Middle frontal gyrus (tissue), 1 donor: ENCODE measurements at regions not wholly inside any gene's neighbourhood (a gene's known extent, or its start where the extent isn't known, plus 50 kb on each side); places are given as distances from the start of the nearest gene placed in this dataset.
A peak's percentile ranks its signal among the peaks of the same experiment; 100 is the strongest.
"Not testable (repeated sequence)": the region's sequence is repeated elsewhere in the genome, so short reads cannot be mapped to it uniquely, and the experiment has no call there.

Source experiments
- DNase-seq: peaks from one replicate; pipeline ENCODE4 v3.0.0-alpha.2; 2015; ENCODE audit warnings: low spot score; ENCODE audit errors: extremely low spot score

- not testable (repeated sequence) for DNase-seq
Observed at GRCh38 chr2:144760939-144761338, 241.0 kb upstream of the ZEB2 start.

GRCh38 chr2:144759746-144760145 lies 239.8 kb upstream of the ZEB2 start:
- no peak for DNase-seq

GRCh38 chr2:144758196-144758595 lies 238.3 kb upstream of the ZEB2 start:
- not testable (repeated sequence) for DNase-seq

- DNase-seq: no peak
Observed at GRCh38 chr2:144753416-144753815, 233.5 kb upstream of the ZEB2 start.

GRCh38 chr2:144751142-144751905 lies 231.4 kb upstream of the ZEB2 start:
- no peak for DNase-seq

GRCh38 chr2:144749188-144749587 lies 229.3 kb upstream of the ZEB2 start:
- no peak for DNase-seq

- no peak for DNase-seq
Observed at GRCh38 chr2:144748443-144748842, 228.5 kb upstream of the ZEB2 start.

GRCh38 chr2:144747571-144747970 lies 227.7 kb upstream of the ZEB2 start:
- DNase-seq: no peak

GRCh38 chr2:144745424-144745823 lies 225.5 kb upstream of the ZEB2 start:
- DNase-seq: no peak

GRCh38 chr2:144738749-144739148 lies 218.8 kb upstream of the ZEB2 start:
- no peak for DNase-seq

GRCh38 chr2:144730711-144731110 lies 210.8 kb upstream of the ZEB2 start:
- no peak for DNase-seq

- DNase-seq: not testable (repeated sequence)
Observed at GRCh38 chr2:144724460-144724859, 204.5 kb upstream of the ZEB2 start.

GRCh38 chr2:144718376-144718775 lies 198.5 kb upstream of the ZEB2 start:
- no peak for DNase-seq

- DNase-seq: no peak
Observed at GRCh38 chr2:144715992-144716391, 196.1 kb upstream of the ZEB2 start.

- no peak for DNase-seq
Observed at GRCh38 chr2:144713410-144713809, 193.5 kb upstream of the ZEB2 start.

- DNase-seq: no peak
Observed at GRCh38 chr2:144712550-144712940, 192.6 kb upstream of the ZEB2 start.

- no peak for DNase-seq
Observed at GRCh38 chr2:144711630-144712549, 192.0 kb upstream of the ZEB2 start.

GRCh38 chr2:144711084-144711483 lies 191.2 kb upstream of the ZEB2 start:
- DNase-seq: no peak

GRCh38 chr2:144708626-144709025 lies 188.7 kb upstream of the ZEB2 start:
- DNase-seq: peak; percentile 82

- DNase-seq: no peak
Observed at GRCh38 chr2:144707736-144708326, 187.9 kb upstream of the ZEB2 start.

GRCh38 chr2:144706647-144707046 lies 186.7 kb upstream of the ZEB2 start:
- DNase-seq: no peak
